ENCODE measurements at regions not wholly inside any gene's neighbourhood (a gene's known extent, or its start where the extent isn't known, plus 50 kb on each side); places are given as distances from the start of the nearest gene placed in this dataset.
A peak's percentile ranks its signal among the peaks of the same experiment; 100 is the strongest.
"Not testable (repeated sequence)": the region's sequence is repeated elsewhere in the genome, so short reads cannot be mapped to it uniquely, and the experiment has no call there.

- DNase-seq (ENCODE audit: low spot score) = no peak
Measured at GRCh38 chr3:164748626-164749025, 329.7 kb downstream of the SI start.

- DNase-seq (ENCODE audit: low spot score) = no peak
Measured at GRCh38 chr3:164741869-164742268, 336.4 kb downstream of the SI start.

- DNase-seq (ENCODE audit: low spot score) = no peak
Measured at GRCh38 chr3:164737174-164737573, 341.1 kb downstream of the SI start.

GRCh38 chr3:164732166-164732565 lies 346.1 kb downstream of the SI start:
- DNase-seq (ENCODE audit: low spot score) = no peak

- no peak for DNase-seq (ENCODE audit: low spot score)
Measured at GRCh38 chr3:164730815-164731360, 347.4 kb downstream of the SI start.

GRCh38 chr3:164723396-164723795 lies 354.9 kb downstream of the SI start:
- no peak for DNase-seq (ENCODE audit: low spot score)

- DNase-seq (ENCODE audit: low spot score) = not testable (repeated sequence)
Measured at GRCh38 chr3:164702808-164703207, 375.5 kb downstream of the SI start.

GRCh38 chr3:164687902-164688301 lies 390.4 kb downstream of the SI start:
- DNase-seq (ENCODE audit: low spot score) = no peak

GRCh38 chr3:164687211-164687610 lies 391.1 kb downstream of the SI start:
- no peak for DNase-seq (ENCODE audit: low spot score)

GRCh38 chr3:164683489-164683888 lies 394.8 kb downstream of the SI start:
- DNase-seq (ENCODE audit: low spot score) = no peak

GRCh38 chr3:164679245-164679644 lies 399.1 kb downstream of the SI start:
- no peak for DNase-seq (ENCODE audit: low spot score)

GRCh38 chr3:164677317-164677716 lies 401.0 kb downstream of the SI start:
- DNase-seq (ENCODE audit: low spot score) = no peak

GRCh38 chr3:164673738-164674137 lies 404.6 kb downstream of the SI start:
- DNase-seq (ENCODE audit: low spot score) = no peak

GRCh38 chr3:164658125-164658524 lies 420.2 kb downstream of the SI start:
- DNase-seq (ENCODE audit: low spot score) = peak; percentile 39

- no peak for DNase-seq (ENCODE audit: low spot score)
Measured at GRCh38 chr3:164657631-164658030, 420.7 kb downstream of the SI start.

GRCh38 chr3:164655462-164655861 lies 422.8 kb downstream of the SI start:
- no peak for DNase-seq (ENCODE audit: low spot score)

GRCh38 chr3:164641071-164641470 lies 437.2 kb downstream of the SI start:
- DNase-seq (ENCODE audit: low spot score) = no peak

- no peak for DNase-seq (ENCODE audit: low spot score)
Measured at GRCh38 chr3:164640591-164640990, 437.7 kb downstream of the SI start.

- DNase-seq (ENCODE audit: low spot score) = no peak
Measured at GRCh38 chr3:164620956-164621355, 457.3 kb downstream of the SI start.

GRCh38 chr3:164620423-164620822 lies 457.9 kb downstream of the SI start:
- no peak for DNase-seq (ENCODE audit: low spot score)

GRCh38 chr3:164612751-164613150 lies 465.5 kb downstream of the SI start:
- no peak for DNase-seq (ENCODE audit: low spot score)

GRCh38 chr3:164608554-164609276 lies 469.6 kb downstream of the SI start:
- no peak for DNase-seq (ENCODE audit: low spot score)

- DNase-seq (ENCODE audit: low spot score) = no peak
Measured at GRCh38 chr3:164604687-164605086, 473.6 kb downstream of the SI start.

- DNase-seq (ENCODE audit: low spot score) = no peak
Measured at GRCh38 chr3:164577667-164578210, 500.6 kb downstream of the SI start.
